CD1c-positive myeloid dendritic cell (primary cell): ENCODE measurements at regions not wholly inside any gene's neighbourhood (a gene's known extent, or its start where the extent isn't known, plus 50 kb on each side); places are given as distances from the start of the nearest gene placed in this dataset.

Experiments
- DNase-seq: peaks from one replicate; pipeline ENCODE4 v3.0.0-alpha.2; 2016; ENCODE audit errors: extremely low spot score

GRCh38 chr4:153075836-153076518 is 128.3 kb upstream of the TRIM2 start:
- no peak for DNase-seq

GRCh38 chr4:153076861-153077260 is 127.4 kb upstream of the TRIM2 start:
- DNase-seq = no peak

- DNase-seq = no peak
Observed at GRCh38 chr4:153079857-153080391, 124.3 kb upstream of the TRIM2 start.

GRCh38 chr4:153081006-153081580 is 123.2 kb upstream of the TRIM2 start:
- DNase-seq = no peak

- DNase-seq = no peak
Observed at GRCh38 chr4:153081693-153082092, 122.5 kb upstream of the TRIM2 start.

GRCh38 chr4:153082322-153083301 is 121.6 kb upstream of the TRIM2 start:
- peak; percentile 13 for DNase-seq

- DNase-seq = peak; percentile 64
Observed at GRCh38 chr4:153083447-153083947, 120.7 kb upstream of the TRIM2 start.

GRCh38 chr4:153084224-153084979 is 119.8 kb upstream of the TRIM2 start:
- no peak for DNase-seq

- DNase-seq = peak; percentile 76
Observed at GRCh38 chr4:153084980-153085630, 119.1 kb upstream of the TRIM2 start.

- DNase-seq = no peak
Observed at GRCh38 chr4:153087671-153088194, 116.5 kb upstream of the TRIM2 start.

- no peak for DNase-seq
Observed at GRCh38 chr4:153089742-153090141, 114.5 kb upstream of the TRIM2 start.

- DNase-seq = no peak
Observed at GRCh38 chr4:153090181-153090580, 114.1 kb upstream of the TRIM2 start.

- DNase-seq = no peak
Observed at GRCh38 chr4:153090670-153091385, 113.4 kb upstream of the TRIM2 start.

GRCh38 chr4:153093396-153093795 is 110.8 kb upstream of the TRIM2 start:
- no peak for DNase-seq

- no peak for DNase-seq
Observed at GRCh38 chr4:153093802-153094201, 110.4 kb upstream of the TRIM2 start.

- no peak for DNase-seq
Observed at GRCh38 chr4:153094435-153094834, 109.8 kb upstream of the TRIM2 start.

GRCh38 chr4:153095448-153096204 is 108.6 kb upstream of the TRIM2 start:
- no peak for DNase-seq

GRCh38 chr4:153096344-153096743 is 107.9 kb upstream of the TRIM2 start:
- no peak for DNase-seq

GRCh38 chr4:153098427-153098826 is 105.8 kb upstream of the TRIM2 start:
- no peak for DNase-seq
